Testis (tissue), 2 donors: ENCODE measurements at regions not wholly inside any gene's neighbourhood (a gene's known extent, or its start where the extent isn't known, plus 50 kb on each side); places are given as distances from the start of the nearest gene placed in this dataset.

Experiments used
- CTCF ChIP-seq, 3 experiments: fragments of 450-650 bp in 2 of 3; fragments of 200-600 bp in 1 of 3; sonication (generic) in 1 of 3; IDR thresholded peaks; one replicate each; pipeline ENCODE4 v1.5.1; 2016 to 2019; ENCODE audit warnings: antibody characterized with exemption in 3 of 3, mild to moderate bottlenecking in 2 of 3, moderate library complexity in 1 of 3
- POLR2A ChIP-seq: fragments of 450-650 bp; IDR thresholded peaks from one replicate; pipeline ENCODE4 v1.6.1; 2017; ENCODE audit warnings: antibody characterized with exemption, mild to moderate bottlenecking, moderate library complexity

GRCh38 chr11:26790738-26791137, 68.9 kb upstream of the SLC5A12 start:
- TF ChIP-seq CTCF (IDR thresholded peaks at IDR 0.05) (no peak), POLR2A (no peak)
